NB4 (cell line): ENCODE measurements at regions not wholly inside any gene's neighbourhood (a gene's known extent, or its start where the extent isn't known, plus 50 kb on each side); places are given as distances from the start of the nearest gene placed in this dataset.

Experiments used
- POLR2A ChIP-seq: IDR thresholded peaks from 2 replicates; pipeline ENCODE4 v1.6.1; 2011; ENCODE audit warnings: mild to moderate bottlenecking; ENCODE audit not compliant: insufficient read length; ENCODE audit errors: extremely low read depth
- TF ChIP-seq, protein P1 (sequence below): IDR thresholded peaks from one replicate; pipeline ENCODE4 v1.5.1; 2012; ENCODE audit warnings: low read depth, low read length
- TF ChIP-seq, protein P2 (sequence below): IDR thresholded peaks from 2 replicates; pipeline ENCODE4 v1.6.1; 2011; ENCODE audit warnings: low read depth, low read length

- TF ChIP-seq, protein P1, sequence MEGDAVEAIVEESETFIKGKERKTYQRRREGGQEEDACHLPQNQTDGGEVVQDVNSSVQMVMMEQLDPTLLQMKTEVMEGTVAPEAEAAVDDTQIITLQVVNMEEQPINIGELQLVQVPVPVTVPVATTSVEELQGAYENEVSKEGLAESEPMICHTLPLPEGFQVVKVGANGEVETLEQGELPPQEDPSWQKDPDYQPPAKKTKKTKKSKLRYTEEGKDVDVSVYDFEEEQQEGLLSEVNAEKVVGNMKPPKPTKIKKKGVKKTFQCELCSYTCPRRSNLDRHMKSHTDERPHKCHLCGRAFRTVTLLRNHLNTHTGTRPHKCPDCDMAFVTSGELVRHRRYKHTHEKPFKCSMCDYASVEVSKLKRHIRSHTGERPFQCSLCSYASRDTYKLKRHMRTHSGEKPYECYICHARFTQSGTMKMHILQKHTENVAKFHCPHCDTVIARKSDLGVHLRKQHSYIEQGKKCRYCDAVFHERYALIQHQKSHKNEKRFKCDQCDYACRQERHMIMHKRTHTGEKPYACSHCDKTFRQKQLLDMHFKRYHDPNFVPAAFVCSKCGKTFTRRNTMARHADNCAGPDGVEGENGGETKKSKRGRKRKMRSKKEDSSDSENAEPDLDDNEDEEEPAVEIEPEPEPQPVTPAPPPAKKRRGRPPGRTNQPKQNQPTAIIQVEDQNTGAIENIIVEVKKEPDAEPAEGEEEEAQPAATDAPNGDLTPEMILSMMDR: no peak
- TF ChIP-seq, protein P2, sequence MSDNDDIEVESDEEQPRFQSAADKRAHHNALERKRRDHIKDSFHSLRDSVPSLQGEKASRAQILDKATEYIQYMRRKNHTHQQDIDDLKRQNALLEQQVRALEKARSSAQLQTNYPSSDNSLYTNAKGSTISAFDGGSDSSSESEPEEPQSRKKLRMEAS: no peak
- TF ChIP-seq POLR2A: no peak
These were observed 140.1 kb downstream of the NOL4 start for GRCh38 chr18:34084635-34085034.
